ENCODE measurements at regions not wholly inside any gene's neighbourhood (a gene's known extent, or its start where the extent isn't known, plus 50 kb on each side); places are given as distances from the start of the nearest gene placed in this dataset.
"Not testable (repeated sequence)": the region's sequence is repeated elsewhere in the genome, so short reads cannot be mapped to it uniquely, and the experiment has no call there.

GRCh38 chr1:214143006-214143992 lies 137.7 kb upstream of the SMYD2 start:
- H3K36me3 ChIP-seq (ENCODE audit: control insufficient read depth, insufficient read depth, low read length) = no peaks in the 10 kb centered on the region

GRCh38 chr1:214144521-214144920 lies 136.4 kb upstream of the SMYD2 start:
- not testable (repeated sequence) for H3K9me3 ChIP-seq (ENCODE audit: control insufficient read depth, insufficient read depth, low read length); H3K9ac ChIP-seq (ENCODE audit: low read depth, low read length); H3K4me3 ChIP-seq (ENCODE audit: low read depth, low read length); H3K27me3 ChIP-seq (ENCODE audit: control insufficient read depth, insufficient read depth, low read length); H3K36me3 ChIP-seq (ENCODE audit: control insufficient read depth, insufficient read depth, low read length); H3K4me1 ChIP-seq (ENCODE audit: control insufficient read depth, insufficient read depth, low read length)

More at GRCh38 chr1:214143006-214143992, 137.7 kb upstream of the SMYD2 start:
- peaks cover 6% of the 10 kb centered on the region for H3K4me1 ChIP-seq (ENCODE audit: control insufficient read depth, insufficient read depth, low read length)
- H3K9ac ChIP-seq (ENCODE audit: low read depth, low read length) = no peak overlapping the region
- no peaks in the 10 kb centered on the region for H3K9me3 ChIP-seq (ENCODE audit: control insufficient read depth, insufficient read depth, low read length)
- no peaks in the 10 kb centered on the region for H3K27me3 ChIP-seq (ENCODE audit: control insufficient read depth, insufficient read depth, low read length)
- no peak overlapping the region for H3K4me3 ChIP-seq (ENCODE audit: low read depth, low read length)

- no peak overlapping the region for H3K9ac ChIP-seq (ENCODE audit: low read depth, low read length)
- no peaks in the 10 kb centered on the region for H3K9me3 ChIP-seq (ENCODE audit: control insufficient read depth, insufficient read depth, low read length)
- H3K27me3 ChIP-seq (ENCODE audit: control insufficient read depth, insufficient read depth, low read length) = no peaks in the 10 kb centered on the region
- H3K4me3 ChIP-seq (ENCODE audit: low read depth, low read length) = no peak overlapping the region
- H3K36me3 ChIP-seq (ENCODE audit: control insufficient read depth, insufficient read depth, low read length) = no peaks in the 10 kb centered on the region
- peaks cover 6% of the 10 kb centered on the region for H3K4me1 ChIP-seq (ENCODE audit: control insufficient read depth, insufficient read depth, low read length)
Measured at GRCh38 chr1:214146523-214146922, 134.4 kb upstream of the SMYD2 start.

- H3K4me1 ChIP-seq (ENCODE audit: control insufficient read depth, insufficient read depth, low read length) = peaks cover 18% of the 10 kb centered on the region
- H3K36me3 ChIP-seq (ENCODE audit: control insufficient read depth, insufficient read depth, low read length) = no peaks in the 10 kb centered on the region
- H3K9me3 ChIP-seq (ENCODE audit: control insufficient read depth, insufficient read depth, low read length) = no peaks in the 10 kb centered on the region
- H3K9ac ChIP-seq (ENCODE audit: low read depth, low read length) = no peak overlapping the region
- H3K4me3 ChIP-seq (ENCODE audit: low read depth, low read length) = no peak overlapping the region
- peaks cover 4% of the 10 kb centered on the region for H3K27me3 ChIP-seq (ENCODE audit: control insufficient read depth, insufficient read depth, low read length)
Measured at GRCh38 chr1:214154596-214155292, 126.2 kb upstream of the SMYD2 start.

GRCh38 chr1:214155987-214156625 lies 124.9 kb upstream of the SMYD2 start:
- Histone ChIP-seq H3K27me3 (ENCODE audit: control insufficient read depth, insufficient read depth, low read length) (peaks cover 4% of the 10 kb centered on the region), H3K9ac (ENCODE audit: low read depth, low read length) (no peak overlapping the region), H3K4me3 (ENCODE audit: low read depth, low read length) (no peak overlapping the region), H3K9me3 (ENCODE audit: control insufficient read depth, insufficient read depth, low read length) (no peaks in the 10 kb centered on the region), H3K4me1 (ENCODE audit: control insufficient read depth, insufficient read depth, low read length) (peaks cover 18% of the 10 kb centered on the region), H3K36me3 (ENCODE audit: control insufficient read depth, insufficient read depth, low read length) (no peaks in the 10 kb centered on the region)

DNA sequence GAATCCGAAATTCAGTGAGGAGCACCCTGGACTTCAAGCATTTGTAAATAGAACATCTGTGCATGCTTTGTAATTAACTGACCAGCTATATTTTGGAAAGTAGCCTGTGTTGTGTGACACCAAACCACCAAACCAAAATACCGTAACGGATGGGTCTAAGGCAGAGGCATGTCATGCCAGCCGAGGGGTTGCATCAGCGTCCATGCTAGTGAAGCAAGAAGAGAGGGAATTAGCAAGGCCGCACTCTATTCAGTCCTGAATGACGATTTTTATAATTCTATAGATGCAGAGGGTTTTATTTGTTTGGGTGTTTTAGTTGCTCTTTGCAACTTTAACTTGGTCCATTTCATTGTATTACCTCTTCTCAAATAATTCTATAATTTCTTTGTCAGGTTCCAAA lies 116.8 kb upstream of the SMYD2 start:
- no peak overlapping the region for H3K9ac ChIP-seq (ENCODE audit: low read depth, low read length)

GRCh38 chr1:214165850-214166374 lies 115.0 kb upstream of the SMYD2 start:
- no peaks in the 10 kb centered on the region for H3K27me3 ChIP-seq (ENCODE audit: control insufficient read depth, insufficient read depth, low read length)
- peaks cover 2% of the 10 kb centered on the region for H3K4me1 ChIP-seq (ENCODE audit: control insufficient read depth, insufficient read depth, low read length)
- H3K9me3 ChIP-seq (ENCODE audit: control insufficient read depth, insufficient read depth, low read length) = no peaks in the 10 kb centered on the region
- no peaks in the 10 kb centered on the region for H3K36me3 ChIP-seq (ENCODE audit: control insufficient read depth, insufficient read depth, low read length)
- H3K9ac ChIP-seq (ENCODE audit: low read depth, low read length) = no peak overlapping the region
- no peak overlapping the region for H3K4me3 ChIP-seq (ENCODE audit: low read depth, low read length)

More for the DNA sequence above, 116.8 kb upstream of the SMYD2 start:
- H3K9me3 ChIP-seq (ENCODE audit: control insufficient read depth, insufficient read depth, low read length) = no peaks in the 10 kb centered on the region
- H3K27me3 ChIP-seq (ENCODE audit: control insufficient read depth, insufficient read depth, low read length) = no peaks in the 10 kb centered on the region
- peaks cover 2% of the 10 kb centered on the region for H3K4me1 ChIP-seq (ENCODE audit: control insufficient read depth, insufficient read depth, low read length)
- H3K36me3 ChIP-seq (ENCODE audit: control insufficient read depth, insufficient read depth, low read length) = no peaks in the 10 kb centered on the region
- no peak overlapping the region for H3K4me3 ChIP-seq (ENCODE audit: low read depth, low read length)

GRCh38 chr1:214174508-214175199 lies 106.3 kb upstream of the SMYD2 start:
- H3K4me1 ChIP-seq (ENCODE audit: control insufficient read depth, insufficient read depth, low read length) = no peaks in the 10 kb centered on the region
- no peak overlapping the region for H3K4me3 ChIP-seq (ENCODE audit: low read depth, low read length)
- H3K9ac ChIP-seq (ENCODE audit: low read depth, low read length) = no peak overlapping the region
- no peaks in the 10 kb centered on the region for H3K9me3 ChIP-seq (ENCODE audit: control insufficient read depth, insufficient read depth, low read length)
- H3K36me3 ChIP-seq (ENCODE audit: control insufficient read depth, insufficient read depth, low read length) = no peaks in the 10 kb centered on the region
- H3K27me3 ChIP-seq (ENCODE audit: control insufficient read depth, insufficient read depth, low read length) = no peaks in the 10 kb centered on the region

DNA sequence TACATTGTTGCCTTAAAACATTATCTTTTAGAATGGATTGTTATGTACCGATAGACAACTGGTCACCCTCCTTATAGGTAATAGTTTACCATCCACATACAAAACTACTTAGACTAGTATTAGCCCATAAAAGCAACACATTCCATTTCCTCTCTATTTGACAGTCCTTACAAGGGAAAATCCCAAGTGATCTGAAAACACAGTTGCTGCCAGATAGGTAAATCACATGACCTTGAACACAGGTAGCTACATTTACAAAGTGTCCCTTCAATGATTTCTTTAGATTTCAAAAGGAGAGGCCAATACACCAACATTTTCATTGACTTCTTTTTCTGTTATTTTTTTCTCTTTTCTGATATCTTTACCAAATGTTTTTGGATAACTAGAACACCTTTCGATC lies 102.9 kb upstream of the SMYD2 start:
- Histone ChIP-seq H3K4me1 (ENCODE audit: control insufficient read depth, insufficient read depth, low read length) (no peaks in the 10 kb centered on the region), H3K9me3 (ENCODE audit: control insufficient read depth, insufficient read depth, low read length) (no peaks in the 10 kb centered on the region), H3K9ac (ENCODE audit: low read depth, low read length) (no peak overlapping the region), H3K4me3 (ENCODE audit: low read depth, low read length) (no peak overlapping the region), H3K27me3 (ENCODE audit: control insufficient read depth, insufficient read depth, low read length) (no peaks in the 10 kb centered on the region), H3K36me3 (ENCODE audit: control insufficient read depth, insufficient read depth, low read length) (no peaks in the 10 kb centered on the region)

- Histone ChIP-seq H3K4me1 (ENCODE audit: control insufficient read depth, insufficient read depth, low read length) (peaks cover 5% of the 10 kb centered on the region), H3K9me3 (ENCODE audit: control insufficient read depth, insufficient read depth, low read length) (no peaks in the 10 kb centered on the region), H3K36me3 (ENCODE audit: control insufficient read depth, insufficient read depth, low read length) (no peaks in the 10 kb centered on the region), H3K27me3 (ENCODE audit: control insufficient read depth, insufficient read depth, low read length) (peaks cover 50% of the 10 kb centered on the region), H3K9ac (ENCODE audit: low read depth, low read length) (no peak overlapping the region), H3K4me3 (ENCODE audit: low read depth, low read length) (no peak overlapping the region)
Measured at GRCh38 chr1:214184992-214185391, 96.0 kb upstream of the SMYD2 start.

All from iPS-15b (cell line).